ENCODE measurements at regions not wholly inside any gene's neighbourhood (a gene's known extent, or its start where the extent isn't known, plus 50 kb on each side); places are given as distances from the start of the nearest gene placed in this dataset.
"Not testable (repeated sequence)": the region's sequence is repeated elsewhere in the genome, so short reads cannot be mapped to it uniquely, and the experiment has no call there.

GRCh38 chr5:63743096-63743798 lies 219.0 kb downstream of the HTR1A start:
- intact Hi-C loops (cut with micrococcal nuclease): no loop called here
- ATAC-seq (no peak), DNase-seq (no peak)

- not testable (repeated sequence) for ATAC-seq
Observed at GRCh38 chr5:63732880-63733279, 229.4 kb downstream of the HTR1A start.

GRCh38 chr5:63727583-63727982 lies 234.7 kb downstream of the HTR1A start:
- ATAC-seq (no peak), DNase-seq (no peak)
- intact Hi-C loops (cut with micrococcal nuclease): no loop called here

More at GRCh38 chr5:63732880-63733279, 229.4 kb downstream of the HTR1A start:
- not testable (repeated sequence) for DNase-seq
- intact Hi-C loops (cut with micrococcal nuclease): loop anchor here (2.0 kb wide), 1 partner anchor 28 kb away; no protein-coding TSS in a partner anchor

- ATAC-seq (no peak), DNase-seq (no peak)
- intact Hi-C loops (cut with micrococcal nuclease): no loop called here
Observed at GRCh38 chr5:63726496-63726895, 235.7 kb downstream of the HTR1A start.

- ATAC-seq (no peak), DNase-seq (no peak)
- intact Hi-C loops (cut with micrococcal nuclease): no loop called here
Observed at GRCh38 chr5:63719147-63719546, 243.1 kb downstream of the HTR1A start.

- intact Hi-C loops (cut with micrococcal nuclease): no loop called here
- ATAC-seq: no peak
Observed at GRCh38 chr5:63700241-63700640, 262.0 kb downstream of the HTR1A start.

GRCh38 chr5:63697811-63698210 lies 264.4 kb downstream of the HTR1A start:
- ATAC-seq (no peak), DNase-seq (no peak)
- intact Hi-C loops (cut with micrococcal nuclease): no loop called here

More at GRCh38 chr5:63700241-63700640, 262.0 kb downstream of the HTR1A start:
- no peak for DNase-seq

- no peak for ATAC-seq
- intact Hi-C loops (cut with micrococcal nuclease): no loop called here
Observed at GRCh38 chr5:63690546-63690945, 271.7 kb downstream of the HTR1A start.

GRCh38 chr5:63687854-63688516 lies 274.3 kb downstream of the HTR1A start:
- ATAC-seq: no peak
- intact Hi-C loops (cut with micrococcal nuclease): no loop called here
- no peak for DNase-seq

More at GRCh38 chr5:63690546-63690945, 271.7 kb downstream of the HTR1A start:
- no peak for DNase-seq

- intact Hi-C loops (cut with micrococcal nuclease): no loop called here
- DNase-seq (no peak), ATAC-seq (no peak)
Observed at GRCh38 chr5:63686938-63687337, 275.3 kb downstream of the HTR1A start.

- DNase-seq (no peak), ATAC-seq (no peak)
- intact Hi-C loops (cut with micrococcal nuclease): no loop called here
Observed at GRCh38 chr5:63686181-63686580, 276.1 kb downstream of the HTR1A start.

- ATAC-seq (no peak), DNase-seq (no peak)
- intact Hi-C loops (cut with micrococcal nuclease): no loop called here
Observed at GRCh38 chr5:63685454-63685853, 276.8 kb downstream of the HTR1A start.

GRCh38 chr5:63674881-63675280 lies 287.4 kb downstream of the HTR1A start:
- intact Hi-C loops (cut with micrococcal nuclease): no loop called here
- ATAC-seq (no peak), DNase-seq (no peak)

- ATAC-seq (no peak), DNase-seq (no peak)
- intact Hi-C loops (cut with micrococcal nuclease): no loop called here
Observed at GRCh38 chr5:63655043-63655442, 307.2 kb downstream of the HTR1A start.

- ATAC-seq (no peak), DNase-seq (no peak)
- intact Hi-C loops (cut with micrococcal nuclease): no loop called here
Observed at GRCh38 chr5:63650581-63650980, 311.7 kb downstream of the HTR1A start.

GRCh38 chr5:63648376-63648775 lies 313.9 kb downstream of the HTR1A start:
- DNase-seq: no peak
- intact Hi-C loops (cut with micrococcal nuclease): no loop called here
- no peak for ATAC-seq

GRCh38 chr5:63629951-63630630 lies 332.2 kb downstream of the HTR1A start:
- ATAC-seq (no peak), DNase-seq (no peak)
- intact Hi-C loops (cut with micrococcal nuclease): no loop called here

GRCh38 chr5:63613442-63613841 lies 348.8 kb downstream of the HTR1A start:
- no peak for ATAC-seq
- intact Hi-C loops (cut with micrococcal nuclease): no loop called here
- no peak for DNase-seq

GRCh38 chr5:63603996-63604395 lies 358.2 kb downstream of the HTR1A start:
- ATAC-seq (no peak), DNase-seq (no peak)
- intact Hi-C loops (cut with micrococcal nuclease): no loop called here

GRCh38 chr5:63602971-63603370 lies 359.3 kb downstream of the HTR1A start:
- no peak for DNase-seq
- ATAC-seq: no peak
- intact Hi-C loops (cut with micrococcal nuclease): no loop called here
